ENCODE measurements at regions not wholly inside any gene's neighbourhood (a gene's known extent, or its start where the extent isn't known, plus 50 kb on each side); places are given as distances from the start of the nearest gene placed in this dataset.
"Not testable (repeated sequence)": the region's sequence is repeated elsewhere in the genome, so short reads cannot be mapped to it uniquely, and the experiment has no call there.

- no peak for DNase-seq (ENCODE audit: low read depth)
Observed at GRCh38 chr4:164212714-164213113, 541.2 kb upstream of the SMIM31 start.

GRCh38 chr4:164215113-164215741 lies 538.7 kb upstream of the SMIM31 start:
- no peak for DNase-seq (ENCODE audit: low read depth)

DNA sequence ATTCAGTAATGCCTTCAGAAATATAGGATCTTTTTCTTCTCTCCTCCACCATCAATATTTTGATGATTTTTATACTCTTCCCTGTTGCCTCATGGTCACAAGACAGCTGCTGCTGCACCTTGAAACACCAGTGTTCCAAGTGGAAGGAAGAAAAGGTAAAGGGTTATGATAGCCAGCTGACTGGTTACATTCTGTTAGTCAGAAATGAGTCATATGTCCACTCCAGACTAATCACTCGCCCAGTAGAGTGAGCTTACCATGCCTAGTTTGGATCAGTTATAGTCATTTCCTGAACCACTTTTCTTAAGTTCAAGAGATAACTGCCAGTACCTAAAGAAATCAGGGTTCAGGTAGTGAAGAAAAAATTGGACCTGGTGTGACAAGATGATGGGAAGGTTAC lies 532.3 kb upstream of the SMIM31 start:
- peak; percentile 18 for DNase-seq (ENCODE audit: low read depth)

DNA sequence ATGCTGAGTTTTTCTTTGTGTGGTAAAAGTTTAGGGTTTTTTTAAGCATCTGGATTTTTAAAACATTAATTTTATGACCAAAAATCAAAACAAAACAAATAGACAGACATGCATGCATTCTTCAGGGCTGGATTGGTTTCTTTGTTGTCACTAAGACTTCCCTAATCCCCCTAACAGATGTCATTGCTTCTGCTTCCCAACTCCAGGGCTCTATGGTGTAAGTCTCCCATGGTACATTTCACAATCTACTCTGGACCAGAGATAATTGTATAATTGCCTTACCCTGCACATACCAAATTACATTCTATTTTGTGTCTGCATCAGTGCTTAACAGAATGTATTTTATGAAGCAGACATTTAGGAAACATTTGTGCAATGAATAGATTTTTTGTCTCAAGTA lies 529.1 kb upstream of the SMIM31 start:
- no peak for DNase-seq (ENCODE audit: low read depth)

DNA sequence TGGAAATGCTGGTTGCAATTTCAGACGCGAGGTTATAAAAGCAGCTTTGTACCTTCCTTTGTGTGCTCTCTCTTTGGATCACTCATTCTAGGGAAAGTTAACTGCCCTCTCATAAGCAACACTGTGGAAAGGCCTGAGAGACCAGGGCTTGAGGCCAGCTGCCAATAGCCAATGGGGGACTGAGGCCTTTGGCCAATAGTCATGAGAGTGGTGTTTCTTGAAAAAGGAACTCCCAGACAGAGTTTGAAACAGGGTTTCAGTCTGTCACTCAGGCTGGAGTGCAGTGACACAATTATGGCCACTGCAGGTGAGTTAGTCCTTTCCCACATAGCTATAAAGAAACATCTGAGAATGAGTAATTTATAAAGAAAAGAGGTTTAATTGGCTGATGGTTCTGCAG lies 524.7 kb upstream of the SMIM31 start:
- DNase-seq (ENCODE audit: low read depth) = no peak

GRCh38 chr4:164239433-164239832 lies 514.5 kb upstream of the SMIM31 start:
- DNase-seq (ENCODE audit: low read depth) = no peak

DNA sequence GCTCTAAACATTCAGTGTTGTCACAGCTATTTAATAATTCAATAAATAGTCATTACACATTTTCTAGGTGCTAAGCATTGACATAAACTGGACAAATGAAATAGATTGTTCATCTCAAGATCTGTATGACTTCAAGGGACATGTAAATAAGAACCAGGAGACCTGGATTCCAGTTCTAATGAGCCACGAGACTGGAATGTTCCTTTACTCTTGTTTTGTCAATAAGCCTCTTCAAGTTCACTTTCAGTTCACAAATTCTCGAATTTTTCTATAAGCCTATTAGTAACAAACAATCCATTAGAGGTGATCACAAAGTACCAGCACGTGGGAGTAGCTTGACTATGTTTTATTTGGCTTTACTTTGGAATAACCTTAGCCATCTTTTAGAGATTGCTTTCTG lies 514.0 kb upstream of the SMIM31 start:
- no peak for DNase-seq (ENCODE audit: low read depth)

GRCh38 chr4:164251257-164251656 lies 502.7 kb upstream of the SMIM31 start:
- no peak for DNase-seq (ENCODE audit: low read depth)

DNA sequence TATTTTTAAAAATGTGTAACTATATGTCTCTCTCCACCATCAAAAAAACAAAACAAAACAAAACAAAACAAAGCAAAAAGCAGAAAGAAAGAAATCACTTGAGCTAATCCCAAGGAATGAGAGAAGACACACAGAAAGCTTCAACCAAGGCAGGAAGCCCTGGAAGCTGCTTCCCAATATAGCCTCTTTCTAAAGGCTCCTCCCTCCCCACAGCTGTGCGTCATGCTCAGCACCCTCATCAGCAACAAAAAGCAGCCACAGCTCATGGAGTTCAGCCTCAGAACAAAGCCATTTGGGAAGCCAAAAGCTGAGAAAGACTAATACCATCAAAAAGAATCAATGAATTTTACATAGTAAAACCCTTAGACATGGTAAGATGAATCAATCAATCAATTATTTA lies 501.6 kb upstream of the SMIM31 start:
- DNase-seq (ENCODE audit: low read depth) = no peak

- no peak for DNase-seq (ENCODE audit: low read depth)
Observed at GRCh38 chr4:164261831-164262230, 492.1 kb upstream of the SMIM31 start.

DNA sequence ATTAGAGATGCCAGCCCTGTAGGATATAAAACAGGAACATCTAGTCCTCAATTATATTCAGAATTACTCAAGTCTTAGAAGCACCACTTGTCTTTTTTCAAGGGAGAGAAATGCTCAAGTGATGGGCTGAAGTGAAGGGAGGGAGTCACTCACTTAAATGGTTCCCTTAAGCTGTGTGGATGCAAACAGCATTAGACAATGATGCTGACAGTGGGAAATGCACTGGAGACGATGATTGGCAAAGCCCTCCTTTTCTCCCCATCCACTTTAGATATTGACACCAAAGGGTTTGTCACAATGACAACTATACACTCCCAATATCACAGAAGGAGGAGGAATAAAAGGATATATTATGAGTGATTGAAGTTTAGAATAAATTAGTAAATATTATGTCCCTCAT lies 491.4 kb upstream of the SMIM31 start:
- not testable (repeated sequence) for DNase-seq (ENCODE audit: low read depth)

- not testable (repeated sequence) for DNase-seq (ENCODE audit: low read depth)
Observed at GRCh38 chr4:164277414-164277813, 476.5 kb upstream of the SMIM31 start.

DNA sequence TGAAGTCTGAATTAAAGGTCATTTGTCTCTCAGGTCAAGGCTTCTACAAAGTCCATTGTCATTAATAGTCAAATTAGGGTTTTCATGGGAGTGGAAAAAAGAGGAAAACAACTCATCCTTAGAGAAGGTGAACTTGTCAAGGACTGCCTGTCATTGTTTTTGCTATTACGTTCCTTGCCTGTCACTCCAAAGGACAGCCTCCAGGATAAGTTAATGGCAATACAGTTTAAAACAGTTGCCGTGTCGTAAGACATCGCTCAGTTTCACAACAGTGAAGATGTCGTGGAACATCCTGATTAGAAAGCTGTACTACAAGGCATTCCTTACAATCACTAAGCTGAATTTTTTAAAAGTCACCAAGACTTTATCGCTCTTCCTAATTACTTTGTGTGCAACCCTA lies 466.8 kb upstream of the SMIM31 start:
- no peak for DNase-seq (ENCODE audit: low read depth)

DNA sequence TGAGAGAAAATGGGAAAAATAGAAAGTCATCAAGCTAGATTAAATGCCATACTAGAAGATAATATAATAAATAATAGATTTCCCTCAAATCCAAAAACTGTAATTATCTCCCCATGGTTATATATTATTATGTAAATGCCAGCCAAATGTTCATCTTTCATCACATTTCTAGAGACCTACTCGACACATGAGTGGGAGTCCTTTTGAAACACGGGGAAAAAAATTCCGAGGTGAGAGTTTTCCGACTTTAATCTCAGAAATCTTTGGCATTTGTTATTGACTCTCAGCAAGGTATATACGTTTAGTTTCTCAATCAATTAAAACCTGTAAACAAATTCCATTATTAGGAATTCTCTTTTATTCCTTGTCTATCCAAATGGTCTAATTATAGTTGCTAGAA lies 465.4 kb upstream of the SMIM31 start:
- no peak for DNase-seq (ENCODE audit: low read depth)

DNA sequence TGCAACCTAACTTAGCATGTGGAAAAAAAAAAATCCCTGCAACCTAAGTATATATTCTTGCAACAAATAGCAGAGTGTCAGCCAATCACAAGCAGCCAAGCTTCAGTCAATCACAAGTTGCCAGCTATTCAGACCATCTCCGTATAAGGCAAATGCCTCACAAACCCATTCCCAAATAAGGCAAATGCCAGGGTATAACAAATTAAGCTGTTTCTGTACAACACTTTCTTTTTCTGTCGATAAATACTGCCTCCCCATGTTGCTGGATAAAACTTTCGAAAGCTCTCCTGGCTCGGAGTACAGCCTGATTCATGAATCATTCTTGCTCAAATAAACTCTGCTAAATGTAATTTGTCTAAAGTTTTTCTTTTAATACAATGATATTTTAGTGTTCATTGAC lies 460.7 kb upstream of the SMIM31 start:
- no peak for DNase-seq (ENCODE audit: low read depth)

DNA sequence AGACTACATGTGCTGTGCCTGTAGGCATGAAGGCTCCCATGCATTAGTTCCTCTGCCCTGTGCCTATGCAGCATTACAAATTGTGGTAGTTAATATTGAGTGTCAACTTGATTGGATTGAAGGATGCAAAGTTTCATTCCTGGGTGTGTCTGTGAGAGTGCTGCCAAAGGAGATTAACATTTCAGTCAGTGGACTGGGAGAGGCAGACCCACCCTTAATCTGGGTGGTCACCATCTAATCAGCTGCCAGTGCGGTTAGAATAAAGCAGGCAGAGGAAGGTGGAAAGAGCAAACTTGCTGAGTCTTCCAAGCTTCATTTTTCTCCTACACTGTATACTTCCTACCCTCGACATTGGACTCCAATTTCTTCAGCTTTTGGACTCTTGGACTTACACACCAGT lies 460.2 kb upstream of the SMIM31 start:
- DNase-seq (ENCODE audit: low read depth) = no peak

GRCh38 chr4:164301430-164301829 lies 452.5 kb upstream of the SMIM31 start:
- DNase-seq (ENCODE audit: low read depth) = no peak

DNA sequence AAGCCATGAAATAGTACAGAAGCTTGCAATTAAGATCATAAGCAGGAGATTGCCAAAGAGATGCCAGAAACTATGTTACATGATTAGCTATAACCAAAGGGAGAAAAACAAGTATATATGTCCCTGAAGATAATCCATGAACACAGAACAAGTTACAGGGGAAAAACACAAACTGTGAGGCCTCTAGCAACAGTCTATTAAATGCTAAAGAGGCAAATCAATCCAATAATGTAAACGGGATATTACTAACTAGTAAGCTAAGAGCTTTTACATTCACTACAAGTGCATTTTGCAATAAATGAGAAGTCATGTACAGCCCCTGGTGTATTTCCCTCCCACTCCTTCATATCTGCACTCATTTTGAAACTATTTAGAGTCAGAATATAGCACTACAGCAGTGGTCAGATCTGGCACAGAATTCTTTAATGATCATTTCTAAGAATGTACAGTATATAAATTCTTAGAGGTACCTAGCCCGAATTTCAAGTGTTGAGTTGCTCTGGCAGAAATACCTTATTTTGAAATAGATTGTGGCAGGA lies 449.8 kb upstream of the SMIM31 start:
- DNase-seq (ENCODE audit: low read depth) = peak; percentile 26

- DNase-seq (ENCODE audit: low read depth) = peak; percentile 14
Observed at GRCh38 chr4:164304861-164305260, 449.1 kb upstream of the SMIM31 start.

- DNase-seq (ENCODE audit: low read depth) = no peak
Observed at GRCh38 chr4:164307262-164307661, 446.7 kb upstream of the SMIM31 start.

DNA sequence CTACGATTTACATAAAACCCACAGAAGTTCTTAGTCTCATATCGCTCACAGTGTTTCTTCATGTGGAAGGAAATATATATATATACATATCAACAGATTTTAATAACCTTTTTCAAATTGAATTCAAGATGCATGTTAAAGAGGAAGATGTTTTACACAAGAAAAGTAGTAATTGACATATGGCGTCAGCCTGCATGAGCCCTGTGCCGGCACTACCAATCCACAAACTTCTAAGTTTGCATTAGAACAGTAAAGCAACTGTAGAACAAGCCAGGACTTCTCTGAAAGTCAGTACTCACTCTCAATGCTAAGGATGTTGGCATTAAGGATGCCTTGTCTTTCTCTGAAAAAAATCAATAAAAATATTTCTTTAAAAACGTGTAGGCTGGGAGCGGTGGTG lies 441.3 kb upstream of the SMIM31 start:
- no peak for DNase-seq (ENCODE audit: low read depth)

GRCh38 chr4:164313853-164314252 lies 440.1 kb upstream of the SMIM31 start:
- DNase-seq (ENCODE audit: low read depth) = no peak

DNA sequence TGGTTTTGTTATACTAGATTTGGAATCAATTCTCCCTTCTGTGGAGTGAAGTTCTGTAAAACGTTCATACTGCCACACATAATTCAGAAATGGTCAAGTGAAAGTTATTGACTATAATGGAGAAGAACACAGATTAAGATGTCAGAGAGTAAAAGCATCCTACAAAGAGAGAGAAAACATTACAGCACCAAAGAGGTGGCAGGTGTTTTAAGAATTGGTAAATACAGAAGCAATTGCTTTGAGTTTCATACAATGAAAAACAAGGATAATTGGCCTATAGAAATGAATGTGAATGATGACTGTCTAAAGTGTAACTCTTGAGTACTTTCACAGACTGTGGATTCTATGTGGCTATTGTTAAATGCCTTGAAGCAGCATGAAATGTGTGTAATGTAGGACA lies 435.6 kb upstream of the SMIM31 start:
- no peak for DNase-seq (ENCODE audit: low read depth)

DNA sequence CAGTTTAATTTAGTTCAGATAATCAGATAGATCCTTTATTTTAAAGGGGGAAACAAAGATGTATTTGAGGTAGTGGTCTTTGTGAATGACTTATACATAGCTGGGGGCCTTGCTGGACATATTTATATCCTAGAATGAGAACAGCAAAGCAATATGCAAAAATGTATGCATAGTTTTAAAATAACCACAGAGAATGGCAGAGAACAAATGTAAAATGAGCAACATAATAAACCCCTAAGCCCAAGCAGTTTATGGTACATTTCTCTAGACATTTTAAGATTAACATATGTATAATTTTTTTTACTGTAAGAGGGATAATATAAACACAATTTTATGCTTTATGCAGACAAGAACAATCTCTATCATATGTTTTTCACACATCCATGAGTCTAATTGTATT lies 434.2 kb upstream of the SMIM31 start:
- DNase-seq (ENCODE audit: low read depth) = no peak

DNA sequence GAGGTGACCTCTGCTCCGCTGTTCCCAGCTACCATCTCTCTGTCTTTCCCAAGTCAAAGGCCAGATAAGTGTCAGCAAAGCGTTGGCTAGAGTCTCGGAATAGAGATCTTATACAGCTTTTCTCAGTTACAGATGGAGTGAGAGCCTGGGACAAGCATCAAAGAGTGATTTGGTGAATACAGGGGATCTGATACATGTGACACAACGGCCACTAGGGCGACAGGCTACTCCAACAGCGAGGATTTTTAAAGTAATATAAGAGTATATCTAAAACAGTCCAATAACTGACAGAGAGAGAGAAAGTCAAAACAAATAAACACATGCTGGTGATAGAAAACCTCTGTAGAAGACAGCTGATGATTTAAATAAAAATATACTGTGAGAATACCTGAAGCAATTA lies 433.1 kb upstream of the SMIM31 start:
- DNase-seq (ENCODE audit: low read depth) = no peak
